Prostate gland (tissue), 2 donors: ENCODE measurements at regions not wholly inside any gene's neighbourhood (a gene's known extent, or its start where the extent isn't known, plus 50 kb on each side); places are given as distances from the start of the nearest gene placed in this dataset.

Experiments used
- DNase-seq: peaks from one replicate; pipeline ENCODE4 v3.0.0-alpha.2; 2019; ENCODE audit warnings: low spot score
- H3K27ac ChIP-seq, 2 donors: fragments of 200-600 bp; sonication (generic); 2 replicates each; pipeline ENCODE4 v1.5.1; 2017 to 2019
- H3K27me3 ChIP-seq: fragments of 200-600 bp; sonication (generic); replicated peaks from 2 replicates; pipeline ENCODE4 v1.5.1; 2019; ENCODE audit not compliant: insufficient read depth
- H3K36me3 ChIP-seq, 2 donors: fragments of 200-600 bp; sonication (generic); 1 replicate in 1 of 2; 2 replicates in 1 of 2; pipeline versions ENCODE4 v1.5.1 to v1.8.1; 2017 to 2019
- H3K4me1 ChIP-seq: fragments of 200-600 bp; sonication (generic); replicated peaks from 2 replicates; pipeline ENCODE4 v1.5.1; 2019
- H3K4me3 ChIP-seq, 2 donors: fragments of 200-600 bp; sonication (generic); 2 replicates each; pipeline ENCODE4 v1.5.1; 2017 to 2019
- H3K9me3 ChIP-seq: fragments of 200-600 bp; sonication (generic); 2 replicates; pipeline ENCODE4 v1.5.1; 2017
- CTCF ChIP-seq, 4 experiments: fragments of 200-600 bp in 2 of 4; fragments of 450-650 bp in 2 of 4; sonication (generic) in 2 of 4; IDR thresholded peaks; 1 replicate in 3 of 4; 2 replicates in 1 of 4; pipeline ENCODE4 v1.5.1; 2016 to 2019; ENCODE audit warnings: antibody characterized with exemption in 4 of 4, mild to moderate bottlenecking in 2 of 4, moderate library complexity in 2 of 4
- POLR2A ChIP-seq: fragments of 450-650 bp; IDR thresholded peaks from one replicate; pipeline ENCODE4 v1.6.1; 2016; ENCODE audit warnings: antibody characterized with exemption, mild to moderate bottlenecking
- POLR2AphosphoS5 ChIP-seq: sonication (generic); formaldehyde crosslinking; IDR thresholded peaks from one replicate; pipeline ENCODE4 v1.6.1; 2017; ENCODE audit warnings: antibody characterized with exemption
- WGBS: methylation state at CpG from one replicate; pipeline ENCODE4 v1.1.5; 2018; 5-methylcytosine and 5-hydroxymethylcytosine counted together
- intact Hi-C: fragments of 100-400 bp; cut with DNase I; formaldehyde crosslinking; loops from one replicate; pipeline ENCODE4 v1.14.2; 2022

GRCh38 chrX:10854594-10854993 is 234.2 kb upstream of the MID1 start:
- 28% methylated on average over 6 of the region's 7 CpGs for WGBS
- TF ChIP-seq POLR2A (no peak), CTCF (IDR thresholded peaks at IDR 0.05) (no peak), POLR2AphosphoS5 (no peak)
- H3K4me3 ChIP-seq: no peak overlapping the region
- no peaks in the 10 kb centered on the region for H3K4me1 ChIP-seq
- H3K36me3 ChIP-seq: no peaks in the 10 kb centered on the region
- no peak for DNase-seq
- intact Hi-C loops: no loop called here
- no peak overlapping the region for H3K27ac ChIP-seq
- H3K27me3 ChIP-seq: no peaks in the 10 kb centered on the region
- no peaks in the 10 kb centered on the region for H3K9me3 ChIP-seq

DNA sequence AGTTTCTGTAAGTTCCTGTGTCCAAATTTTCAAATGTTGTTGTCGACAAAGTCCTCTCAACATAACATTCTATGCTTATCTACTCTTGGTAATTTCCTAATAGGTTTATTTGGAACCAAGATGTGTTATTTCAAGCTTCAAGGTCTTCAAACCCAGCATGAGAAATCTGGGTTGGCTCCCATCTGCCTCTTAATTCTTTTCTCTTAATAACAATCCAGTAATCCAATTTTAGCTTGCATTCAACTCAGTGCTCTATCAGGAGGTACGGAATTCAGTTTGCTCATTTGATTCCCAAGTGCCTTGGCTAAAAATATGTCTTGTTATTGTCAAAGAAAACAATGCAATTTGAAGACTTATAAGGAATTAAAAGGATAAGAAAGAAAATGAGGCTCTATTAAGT is 235.5 kb upstream of the MID1 start:
- no peaks in the 10 kb centered on the region for H3K36me3 ChIP-seq
- WGBS: 60% methylated on average over 2 of the region's 2 CpGs
- H3K4me3 ChIP-seq: no peak overlapping the region
- intact Hi-C loops: no loop called here
- H3K4me1 ChIP-seq: no peaks in the 10 kb centered on the region
- TF ChIP-seq POLR2A (no peak), POLR2AphosphoS5 (no peak), CTCF (IDR thresholded peaks at IDR 0.05) (no peak)
- no peaks in the 10 kb centered on the region for H3K27me3 ChIP-seq
- no peak overlapping the region for H3K27ac ChIP-seq
- no peaks in the 10 kb centered on the region for H3K9me3 ChIP-seq
- DNase-seq: no peak

DNA sequence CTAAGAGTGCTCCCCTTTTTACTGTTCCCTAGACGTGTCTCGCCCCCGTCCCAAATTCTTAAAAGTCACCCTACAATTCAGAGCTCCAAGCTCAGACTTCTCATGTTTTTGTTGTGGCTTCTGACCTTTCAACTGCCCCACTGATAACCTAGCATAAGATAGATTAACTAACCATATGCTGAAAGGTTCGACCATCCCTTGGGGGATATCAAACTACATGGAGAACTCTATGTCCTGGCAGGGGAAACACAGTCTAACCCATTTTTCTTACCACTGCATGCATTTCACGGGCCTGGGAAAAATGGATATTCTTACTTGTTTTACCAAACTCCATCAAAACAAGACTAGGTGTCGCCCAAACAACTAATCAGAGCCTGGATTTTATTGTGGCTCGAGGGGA is 236.4 kb upstream of the MID1 start:
- Histone ChIP-seq H3K27me3 (no peaks in the 10 kb centered on the region), H3K4me1 (no peaks in the 10 kb centered on the region), H3K4me3 (no peak overlapping the region), H3K9me3 (no peaks in the 10 kb centered on the region), H3K27ac (no peak overlapping the region), H3K36me3 (no peaks in the 10 kb centered on the region)
- intact Hi-C loops: no loop called here
- TF ChIP-seq CTCF (IDR thresholded peaks at IDR 0.05) (no peak), POLR2A (no peak), POLR2AphosphoS5 (no peak)
- no peak for DNase-seq
- WGBS: 82% methylated on average over 7 of the region's 7 CpGs

DNA sequence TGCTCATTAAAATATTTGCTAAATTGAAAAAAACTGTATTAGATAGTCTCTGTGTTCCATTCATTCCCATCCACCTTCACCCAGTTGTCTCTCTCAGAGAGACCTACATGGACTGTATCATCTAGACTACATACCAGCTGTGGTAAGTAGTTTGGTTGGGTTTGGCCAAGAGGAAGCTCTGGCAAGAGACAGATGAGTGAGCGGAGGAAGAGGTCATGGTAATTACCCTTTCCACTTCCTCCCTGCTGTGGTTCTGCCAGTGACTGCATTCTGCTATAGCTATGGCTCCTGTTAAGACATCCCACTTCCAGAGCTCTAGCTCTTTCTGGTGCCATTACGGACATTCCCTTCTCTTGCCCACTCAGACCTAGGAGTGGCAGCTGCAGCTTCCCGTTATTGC is 239.0 kb upstream of the MID1 start:
- no peak overlapping the region for H3K27ac ChIP-seq
- DNase-seq: no peak
- no peaks in the 10 kb centered on the region for H3K36me3 ChIP-seq
- H3K4me1 ChIP-seq: no peaks in the 10 kb centered on the region
- 96% methylated on average over 3 of the region's 3 CpGs for WGBS
- no peaks in the 10 kb centered on the region for H3K9me3 ChIP-seq
- intact Hi-C loops: no loop called here
- H3K27me3 ChIP-seq: no peaks in the 10 kb centered on the region
- TF ChIP-seq CTCF (IDR thresholded peaks at IDR 0.05): no peak
- no peak for TF ChIP-seq POLR2A
- TF ChIP-seq POLR2AphosphoS5: no peak
- no peak overlapping the region for H3K4me3 ChIP-seq

DNA sequence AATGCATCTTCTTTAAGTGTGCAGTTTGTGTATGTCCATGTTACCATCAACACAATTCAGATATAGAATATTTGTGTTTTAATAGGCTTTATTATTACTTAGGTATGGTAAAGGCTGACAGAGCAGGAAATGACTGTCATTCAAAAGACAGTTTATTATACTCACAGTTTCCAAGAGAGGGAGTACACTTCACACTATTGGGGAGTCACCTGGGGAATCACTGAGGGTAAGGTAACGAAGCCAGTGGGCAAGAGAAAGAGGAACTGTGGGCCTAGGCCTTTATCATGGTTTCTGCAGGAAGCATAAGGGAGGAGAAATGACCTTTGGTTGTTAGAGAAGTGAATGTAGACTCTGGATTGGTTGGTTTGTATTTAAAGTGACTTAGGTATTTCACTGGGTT is 235.1 kb upstream of the HCCS start:
- Histone ChIP-seq H3K27me3 (no peaks in the 10 kb centered on the region), H3K36me3 (no peaks in the 10 kb centered on the region), H3K4me3 (no peak overlapping the region), H3K4me1 (no peaks in the 10 kb centered on the region), H3K27ac (no peak overlapping the region), H3K9me3 (no peaks in the 10 kb centered on the region)
- 83% methylated on average over 1 of the region's 1 CpG for WGBS
- no peak for TF ChIP-seq POLR2AphosphoS5
- TF ChIP-seq POLR2A: no peak
- no peak for TF ChIP-seq CTCF (IDR thresholded peaks at IDR 0.05)
- intact Hi-C loops: no loop called here
- DNase-seq: no peak
